GM18873 (cell line): ENCODE measurements at regions not wholly inside any gene's neighbourhood (a gene's known extent, or its start where the extent isn't known, plus 50 kb on each side); places are given as distances from the start of the nearest gene placed in this dataset.
A peak's percentile ranks its signal among the peaks of the same experiment; 100 is the strongest.

Source experiments
- ATAC-seq: cut with Tn5 transposase; IDR thresholded peaks from one replicate; pipeline ENCODE4 v1.9.1; 2021; ENCODE audit warnings: mild to moderate bottlenecking, moderate library complexity, moderate number of reproducible peaks; ENCODE audit not compliant: unreplicated experiment, low FRiP score

DNA sequence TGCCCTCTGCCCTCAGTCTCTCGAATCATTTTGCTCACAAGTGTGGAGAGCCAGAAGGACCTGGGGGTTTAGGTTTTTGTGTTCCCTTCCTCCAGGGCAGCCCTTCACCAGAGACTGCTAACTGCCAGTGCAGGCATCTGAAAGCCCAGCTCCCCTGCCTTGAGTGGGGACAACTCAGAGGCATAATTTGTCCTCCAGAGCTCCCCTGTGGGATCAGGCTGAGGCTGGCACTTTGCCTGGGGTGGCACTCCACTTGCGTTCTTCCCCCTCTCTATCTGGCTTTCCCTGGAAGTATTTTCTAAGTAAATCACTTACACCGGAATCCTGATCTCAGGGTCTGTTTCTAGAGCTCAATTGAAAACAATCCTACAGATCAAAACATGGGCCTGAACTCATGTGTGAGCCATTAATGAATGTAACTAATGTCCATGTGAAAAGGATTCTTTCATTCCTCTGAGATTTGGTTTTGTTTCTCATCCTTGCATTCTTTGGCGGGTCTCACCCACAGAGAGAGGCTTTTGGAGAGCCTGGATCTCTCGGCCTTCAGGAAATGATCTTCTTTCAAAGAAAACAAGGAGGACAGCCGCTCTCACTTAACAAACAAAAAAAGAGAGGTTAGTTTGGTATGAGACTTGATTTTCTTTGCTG, 125.7 kb upstream of the RIPOR2 start:
- no peak for ATAC-seq

GRCh38 chr6:25062070-25062811, 126.5 kb upstream of the RIPOR2 start:
- ATAC-seq, result no peak

GRCh38 chr6:25064006-25064405, 128.2 kb upstream of the RIPOR2 start:
- ATAC-seq, result no peak

DNA sequence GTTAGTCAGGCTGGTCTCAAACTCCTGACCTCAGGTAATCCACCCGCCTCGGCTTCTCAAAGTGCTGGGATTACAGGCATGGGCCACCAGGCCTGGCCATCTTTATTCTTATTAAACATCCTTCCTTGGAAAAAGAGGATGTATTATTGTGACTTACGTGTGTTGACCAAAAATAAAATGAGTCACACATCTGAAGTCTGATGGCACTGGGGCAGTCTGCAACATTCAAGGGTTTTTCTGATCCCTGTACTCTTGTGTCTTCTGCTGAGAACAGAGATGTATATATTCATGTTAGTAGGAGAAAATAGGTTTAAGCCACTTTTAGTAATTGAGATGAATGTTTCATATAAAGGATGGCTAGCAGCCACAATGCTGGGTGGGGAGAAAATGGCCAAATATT, 129.9 kb upstream of the RIPOR2 start:
- ATAC-seq, result no peak

- ATAC-seq, result no peak
Measured at GRCh38 chr6:25066593-25066992, 130.8 kb upstream of the RIPOR2 start.

DNA sequence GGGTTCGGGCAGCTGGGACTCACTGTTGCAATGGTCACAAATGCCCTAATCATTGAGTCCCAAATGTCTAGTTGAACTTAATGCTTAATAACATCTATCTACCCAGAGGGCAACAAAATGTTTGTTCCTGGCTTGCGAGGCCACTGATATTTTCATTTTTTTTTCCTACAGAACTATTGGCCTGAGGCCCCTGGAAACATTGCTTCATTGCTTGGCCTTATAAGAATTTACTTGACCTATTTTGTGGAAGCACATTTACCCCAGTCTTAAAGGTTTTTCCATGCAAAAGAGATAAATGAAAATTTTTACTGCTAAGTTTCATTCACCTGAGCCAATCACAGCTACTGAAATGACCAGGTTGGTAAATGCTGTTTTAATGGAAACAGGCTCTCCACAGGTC, 133.1 kb upstream of the RIPOR2 start:
- ATAC-seq, result no peak

GRCh38 chr6:25070547-25071366, 135.0 kb upstream of the RIPOR2 start:
- peak; percentile 62 for ATAC-seq

GRCh38 chr6:25078141-25078540, 142.4 kb upstream of the RIPOR2 start:
- no peak for ATAC-seq

- ATAC-seq, result no peak
Measured at GRCh38 chr6:25083784-25084507, 148.2 kb upstream of the RIPOR2 start.

- no peak for ATAC-seq
Measured at GRCh38 chr6:25084508-25084833, 148.7 kb upstream of the RIPOR2 start.

GRCh38 chr6:25085756-25086155, 150.0 kb upstream of the RIPOR2 start:
- ATAC-seq, result no peak

DNA sequence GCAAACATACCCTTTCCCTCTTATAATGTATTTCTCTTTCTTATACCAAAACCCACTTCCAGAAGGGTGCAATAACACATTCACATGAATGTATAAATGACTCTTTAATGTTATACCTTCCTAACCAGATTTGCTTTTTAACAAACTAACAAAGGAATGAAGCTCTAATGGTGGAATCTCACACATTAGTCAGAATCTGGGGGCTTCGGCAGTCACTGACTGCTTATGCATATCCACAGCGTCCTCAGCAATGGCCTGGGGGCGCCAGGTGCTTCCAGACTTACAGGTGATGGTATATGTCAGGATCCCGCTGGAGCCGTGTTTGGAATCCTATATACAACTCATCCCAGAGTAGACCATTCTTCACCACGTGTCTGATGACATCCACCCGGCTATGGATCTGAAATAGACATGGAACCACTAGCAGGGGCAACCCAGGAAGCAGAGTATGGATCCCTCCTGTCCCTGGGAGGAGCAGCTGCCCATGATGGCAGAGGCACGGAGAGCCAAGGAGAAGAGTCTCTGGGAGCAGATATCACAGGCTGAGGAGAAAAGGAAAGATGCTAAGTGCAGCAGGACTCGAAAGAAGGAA, 150.8 kb upstream of the RIPOR2 start:
- ATAC-seq, result no peak

DNA sequence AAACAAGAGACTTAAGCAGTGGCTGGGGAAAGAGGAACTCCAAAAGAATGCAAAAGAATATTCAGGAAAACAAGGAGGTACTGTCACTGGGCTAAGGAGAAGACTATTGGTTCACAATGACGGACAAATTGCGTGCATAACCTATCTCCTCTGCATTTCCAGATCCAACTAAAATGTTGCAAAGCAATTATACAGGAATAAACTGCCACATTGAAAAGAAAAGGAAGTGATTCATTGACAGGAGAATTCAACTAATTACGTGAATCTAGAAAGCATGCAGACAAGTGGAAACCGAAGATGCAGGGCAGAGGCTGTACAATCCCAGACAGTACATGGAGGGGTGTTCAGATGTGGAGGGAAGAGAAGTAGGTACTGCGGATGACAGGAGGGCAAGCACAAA, 152.8 kb upstream of the RIPOR2 start:
- no peak for ATAC-seq

- ATAC-seq, result no peak
Measured at GRCh38 chr6:25089442-25089841, 153.7 kb upstream of the RIPOR2 start.

DNA sequence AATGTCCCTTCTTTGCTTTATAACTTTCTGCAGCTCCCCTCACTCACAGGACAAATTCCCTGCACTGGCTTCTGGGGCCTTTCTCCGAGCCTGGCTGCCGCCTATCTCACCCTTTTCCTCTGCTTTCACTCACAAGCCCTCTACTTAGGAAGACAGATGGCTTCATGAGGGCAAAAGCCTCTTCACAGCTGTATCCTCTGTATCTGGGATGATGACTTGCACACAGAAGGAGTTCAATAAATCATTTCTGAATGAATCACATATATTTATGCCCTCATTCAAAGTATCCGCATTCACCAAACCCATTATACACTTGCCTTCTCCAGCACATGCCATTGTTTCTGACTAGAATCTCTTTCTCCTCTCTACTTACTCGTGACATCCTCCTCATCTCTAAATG, 159.0 kb upstream of the RIPOR2 start:
- ATAC-seq, result no peak

DNA sequence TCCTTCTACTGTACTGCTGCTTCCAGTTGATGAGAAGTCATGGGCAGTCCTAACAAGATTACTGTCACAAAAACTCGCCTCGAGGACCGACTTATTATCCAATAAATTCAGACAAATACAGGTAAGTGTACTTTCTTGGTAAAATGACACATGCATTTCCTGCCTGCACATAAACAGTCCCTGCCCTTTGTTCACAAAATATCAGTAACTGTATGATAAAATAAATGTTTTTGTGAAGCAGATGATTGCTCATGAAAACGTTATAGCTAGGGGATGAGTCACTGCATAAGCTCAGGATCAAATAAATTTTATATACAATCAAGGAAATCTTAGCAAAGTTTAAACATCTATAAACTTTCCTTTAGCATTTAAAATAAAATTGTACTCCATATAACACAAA, 164.5 kb upstream of the RIPOR2 start:
- ATAC-seq, result no peak

GRCh38 chr6:25103603-25104002, 167.8 kb upstream of the RIPOR2 start:
- no peak for ATAC-seq

DNA sequence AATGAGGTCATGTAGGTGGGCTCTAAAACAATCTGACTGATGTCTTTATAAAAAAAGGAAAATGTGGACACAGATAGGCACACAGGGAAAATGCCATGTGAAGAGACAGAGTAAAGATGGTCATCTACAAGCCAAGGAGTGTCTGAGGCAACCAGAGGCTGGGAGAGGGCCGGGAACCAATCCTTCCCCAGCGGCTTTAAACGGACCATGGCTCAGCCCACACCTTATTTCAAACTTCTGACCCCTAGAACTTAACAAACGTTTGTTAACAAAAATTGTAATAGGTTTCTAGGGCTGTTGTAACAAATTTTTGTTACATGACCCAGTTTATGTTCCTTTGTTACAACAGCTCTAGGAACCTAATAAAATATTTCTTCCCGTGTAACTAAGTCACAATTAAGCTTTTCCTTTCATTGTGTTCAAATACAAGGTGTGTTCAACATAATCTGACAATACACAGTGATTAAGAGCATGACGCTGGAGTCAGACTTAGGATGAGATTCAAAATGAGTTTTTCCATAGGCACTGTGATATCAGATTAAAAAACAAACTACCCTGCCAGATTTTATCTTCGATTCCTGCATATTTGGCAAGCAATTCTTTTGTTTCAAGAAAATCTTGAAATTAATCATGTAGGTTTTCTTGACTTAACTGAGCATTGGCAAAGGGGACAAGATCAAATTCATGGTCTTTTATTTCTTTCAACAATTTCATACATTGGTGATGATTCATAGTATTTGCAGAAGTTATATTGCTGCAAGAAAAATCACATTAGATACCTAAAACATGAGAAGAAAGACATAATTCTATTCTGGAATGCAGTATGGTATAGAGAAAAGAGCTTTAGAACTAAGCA, 169.5 kb upstream of the RIPOR2 start:
- no peak for ATAC-seq

DNA sequence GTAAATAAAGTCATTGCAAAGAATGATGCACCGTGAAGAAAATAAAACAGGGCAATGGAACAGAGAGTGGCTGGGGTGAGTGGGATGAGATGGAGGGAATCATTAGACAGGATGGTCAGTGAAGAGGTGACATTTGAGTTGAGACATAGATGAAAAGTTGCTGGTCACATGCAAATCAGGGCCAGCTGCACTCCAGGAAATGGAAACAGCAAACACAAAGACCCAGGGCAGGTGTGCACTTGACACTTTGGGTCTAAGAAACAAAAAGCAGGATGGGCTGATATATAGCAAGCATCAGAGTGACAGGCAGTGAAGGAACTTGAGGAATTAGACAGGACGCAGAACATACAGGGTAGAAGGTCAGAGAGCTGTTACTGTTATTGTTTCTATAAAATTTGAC, 171.5 kb upstream of the RIPOR2 start:
- ATAC-seq, result no peak

GRCh38 chr6:25111782-25112181, 167.4 kb upstream of the CARMIL1 start:
- ATAC-seq, result no peak
